ENCODE measurements at regions not wholly inside any gene's neighbourhood (a gene's known extent, or its start where the extent isn't known, plus 50 kb on each side); places are given as distances from the start of the nearest gene placed in this dataset.

DNA sequence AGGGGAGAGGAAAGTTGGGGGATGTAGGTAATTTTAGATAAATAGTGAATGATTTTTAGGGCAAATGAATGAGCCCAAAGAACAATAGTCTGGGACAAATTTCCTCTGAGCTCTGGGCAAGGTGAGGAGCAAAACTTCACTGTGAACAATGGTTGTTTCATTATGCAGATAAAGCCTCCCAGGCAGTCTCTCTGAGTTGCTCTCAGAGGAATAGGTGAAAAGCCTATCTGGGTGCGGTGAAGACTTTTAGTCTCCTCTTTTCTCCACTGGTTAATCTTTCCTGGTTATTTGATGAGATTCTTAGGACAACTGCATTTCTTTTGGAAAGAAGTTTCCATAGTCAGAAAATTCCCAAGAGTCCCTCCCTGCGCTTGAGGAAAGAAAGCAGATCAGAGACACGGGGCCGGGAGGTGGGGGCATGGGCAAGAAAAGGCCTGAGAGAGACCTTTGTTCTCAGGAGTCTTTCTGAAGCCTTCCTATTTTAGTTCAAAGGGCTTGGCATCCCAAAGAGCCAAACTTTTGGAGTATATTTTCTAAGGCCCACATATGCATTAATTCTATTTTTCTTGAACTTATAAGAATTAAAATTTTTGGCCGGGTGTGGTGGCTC lies 353.6 kb upstream of the SLCO3A1 start:
- in situ Hi-C loops (cut with MboI) (no loop called here), intact Hi-C loops (cut with micrococcal nuclease; ENCODE audit: unreplicated experiment) (no loop called here)
- H3K9ac ChIP-seq (ENCODE audit: control insufficient read depth, insufficient read depth, low read length) = no peak overlapping the region
- WGBS (ENCODE audit: insufficient coverage, insufficient replicate concordance, low lambda C conversion rate, missing lambda C conversion rate) = 16% methylated on average over 5 of the region's 5 CpGs
- H3K27ac ChIP-seq (ENCODE audit: control insufficient read depth, insufficient read depth) = no peak overlapping the region
- ATAC-seq (no peak), DNase-seq (ENCODE audit: low read depth, low spot score) (no peak), FAIRE-seq (no peak)
- H3K9me3 ChIP-seq (replicated peaks; ENCODE audit: control insufficient read depth, insufficient read depth, low read length) = no peaks in the 10 kb centered on the region
- no peak overlapping the region for H3K4me2 ChIP-seq (ENCODE audit: control insufficient read depth, insufficient read depth)
- H3K4me3 ChIP-seq = no peak overlapping the region
- RAD21 ChIA-PET (ENCODE audit: unreplicated experiment) = no interaction called here
- H3K4me1 ChIP-seq (ENCODE audit: control insufficient read depth, insufficient read depth, low read length) = no peaks in the 10 kb centered on the region
- SMC1A ChIA-PET (ENCODE audit: uncharacterized antibody, unreplicated experiment) = no interaction called here
- H3K36me3 ChIP-seq (ENCODE audit: control insufficient read depth in 2 of 2, insufficient read depth in 2 of 2, low read length in 1 of 2) = no peaks in the 10 kb centered on the region
- H4K20me1 ChIP-seq (ENCODE audit: control insufficient read depth, insufficient read depth) = no peaks in the 10 kb centered on the region
- TF ChIP-seq TCF12 (IDR thresholded peaks at IDR 0.05; ENCODE audit: low read depth, low read length) = no peak
- TF ChIP-seq TCF7 (IDR thresholded peaks at IDR 0.05; ENCODE audit: borderline replicate concordance) = no peak
- no peak for TF ChIP-seq RB1 (IDR thresholded peaks at IDR 0.05; ENCODE audit: borderline replicate concordance)
- TF ChIP-seq, protein P1, sequence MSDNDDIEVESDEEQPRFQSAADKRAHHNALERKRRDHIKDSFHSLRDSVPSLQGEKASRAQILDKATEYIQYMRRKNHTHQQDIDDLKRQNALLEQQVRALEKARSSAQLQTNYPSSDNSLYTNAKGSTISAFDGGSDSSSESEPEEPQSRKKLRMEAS (IDR thresholded peaks at IDR 0.05; ENCODE audit: low read depth, low read length) = no peak
- H2AFZ ChIP-seq (ENCODE audit: control insufficient read depth, low read depth, low read length) = no peak overlapping the region
- CTCF ChIA-PET = no interaction called here
- POLR2A ChIA-PET = interaction anchor here (0.6 kb wide), 1 partner anchor 14 kb away, joined by 3 read pairs; no protein-coding TSS in a partner anchor
- no TSS peak for BruUV-seq (replicated peaks)
- no peaks in the 10 kb centered on the region for H3K79me2 ChIP-seq (ENCODE audit: control insufficient read depth, insufficient read depth, low read length)
- H3K27me3 ChIP-seq (replicated peaks in 1 of 2; ENCODE audit: control insufficient read depth in 2 of 2, insufficient read depth in 2 of 2, low read length in 1 of 2) = no peaks in the 10 kb centered on the region; a peak in 1 of 4 replicates

DNA sequence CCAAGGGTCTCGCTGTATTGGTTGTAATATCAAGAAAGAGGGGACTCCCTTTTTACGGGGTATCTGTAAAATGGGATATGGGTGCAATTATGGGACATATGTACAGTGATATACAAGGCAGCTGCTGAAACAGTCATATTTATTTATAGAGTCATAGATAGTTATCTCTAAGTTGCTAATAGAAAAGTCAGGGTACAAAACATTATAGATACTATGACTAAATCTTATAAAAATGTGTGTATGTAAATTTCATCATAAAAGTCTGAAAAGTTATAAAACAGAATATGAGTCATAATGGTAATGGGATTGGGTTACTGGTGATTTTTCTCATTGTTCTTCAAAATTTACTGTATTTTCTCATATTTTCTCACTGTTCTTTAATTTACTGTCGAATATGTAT lies 344.9 kb upstream of the SLCO3A1 start:
- in situ Hi-C loops (cut with MboI) (no loop called here), intact Hi-C loops (cut with micrococcal nuclease; ENCODE audit: unreplicated experiment) (no loop called here)
- ChIA-PET SMC1A (ENCODE audit: uncharacterized antibody, unreplicated experiment) (no interaction called here), RAD21 (ENCODE audit: unreplicated experiment) (no interaction called here), POLR2A (no interaction called here), CTCF (no interaction called here)
- no peak overlapping the region for H3K27ac ChIP-seq (ENCODE audit: control insufficient read depth, insufficient read depth)
- no peaks in the 10 kb centered on the region for H3K4me1 ChIP-seq (ENCODE audit: control insufficient read depth, insufficient read depth, low read length)
- DNase-seq (ENCODE audit: low read depth, low spot score) = no peak
- H3K36me3 ChIP-seq (ENCODE audit: control insufficient read depth in 2 of 2, insufficient read depth in 2 of 2, low read length in 1 of 2) = no peaks in the 10 kb centered on the region
- no peak overlapping the region for H3K4me3 ChIP-seq
- H2AFZ ChIP-seq (ENCODE audit: control insufficient read depth, low read depth, low read length) = no peak overlapping the region
- FAIRE-seq = no peak
- H3K9ac ChIP-seq (ENCODE audit: control insufficient read depth, insufficient read depth, low read length) = no peak overlapping the region
- H3K79me2 ChIP-seq (ENCODE audit: control insufficient read depth, insufficient read depth, low read length) = no peaks in the 10 kb centered on the region
- no peak overlapping the region for H3K4me2 ChIP-seq (ENCODE audit: control insufficient read depth, insufficient read depth)
- H4K20me1 ChIP-seq (ENCODE audit: control insufficient read depth, insufficient read depth) = no peaks in the 10 kb centered on the region
- ATAC-seq = no peak
- no TSS peak for BruUV-seq (replicated peaks)
- H3K27me3 ChIP-seq (replicated peaks in 1 of 2; ENCODE audit: control insufficient read depth in 2 of 2, insufficient read depth in 2 of 2, low read length in 1 of 2) = no peaks in the 10 kb centered on the region; a peak in 2 of 4 replicates
- 7% methylated on average over 3 of the region's 3 CpGs for WGBS (ENCODE audit: insufficient coverage, insufficient replicate concordance, low lambda C conversion rate, missing lambda C conversion rate)
- H3K9me3 ChIP-seq (replicated peaks; ENCODE audit: control insufficient read depth, insufficient read depth, low read length) = no peaks in the 10 kb centered on the region
- no peak for TF ChIP-seq RAD51 (IDR thresholded peaks at IDR 0.05)
- no peak for TF ChIP-seq MEF2A (IDR thresholded peaks at IDR 0.05; ENCODE audit: insufficient read depth, low read depth, low read length)
- TF ChIP-seq, protein P2, sequence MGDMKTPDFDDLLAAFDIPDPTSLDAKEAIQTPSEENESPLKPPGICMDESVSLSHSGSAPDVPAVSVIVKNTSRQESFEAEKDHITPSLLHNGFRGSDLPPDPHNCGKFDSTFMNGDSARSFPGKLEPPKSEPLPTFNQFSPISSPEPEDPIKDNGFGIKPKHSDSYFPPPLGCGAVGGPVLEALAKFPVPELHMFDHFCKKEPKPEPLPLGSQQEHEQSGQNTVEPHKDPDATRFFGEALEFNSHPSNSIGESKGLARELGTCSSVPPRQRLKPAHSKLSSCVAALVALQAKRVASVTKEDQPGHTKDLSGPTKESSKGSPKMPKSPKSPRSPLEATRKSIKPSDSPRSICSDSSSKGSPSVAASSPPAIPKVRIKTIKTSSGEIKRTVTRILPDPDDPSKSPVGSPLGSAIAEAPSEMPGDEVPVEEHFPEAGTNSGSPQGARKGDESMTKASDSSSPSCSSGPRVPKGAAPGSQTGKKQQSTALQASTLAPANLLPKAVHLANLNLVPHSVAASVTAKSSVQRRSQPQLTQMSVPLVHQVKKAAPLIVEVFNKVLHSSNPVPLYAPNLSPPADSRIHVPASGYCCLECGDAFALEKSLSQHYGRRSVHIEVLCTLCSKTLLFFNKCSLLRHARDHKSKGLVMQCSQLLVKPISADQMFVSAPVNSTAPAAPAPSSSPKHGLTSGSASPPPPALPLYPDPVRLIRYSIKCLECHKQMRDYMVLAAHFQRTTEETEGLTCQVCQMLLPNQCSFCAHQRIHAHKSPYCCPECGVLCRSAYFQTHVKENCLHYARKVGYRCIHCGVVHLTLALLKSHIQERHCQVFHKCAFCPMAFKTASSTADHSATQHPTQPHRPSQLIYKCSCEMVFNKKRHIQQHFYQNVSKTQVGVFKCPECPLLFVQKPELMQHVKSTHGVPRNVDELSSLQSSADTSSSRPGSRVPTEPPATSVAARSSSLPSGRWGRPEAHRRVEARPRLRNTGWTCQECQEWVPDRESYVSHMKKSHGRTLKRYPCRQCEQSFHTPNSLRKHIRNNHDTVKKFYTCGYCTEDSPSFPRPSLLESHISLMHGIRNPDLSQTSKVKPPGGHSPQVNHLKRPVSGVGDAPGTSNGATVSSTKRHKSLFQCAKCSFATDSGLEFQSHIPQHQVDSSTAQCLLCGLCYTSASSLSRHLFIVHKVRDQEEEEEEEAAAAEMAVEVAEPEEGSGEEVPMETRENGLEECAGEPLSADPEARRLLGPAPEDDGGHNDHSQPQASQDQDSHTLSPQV (IDR thresholded peaks at IDR 0.05) = no peak
- TF ChIP-seq, protein P3, sequence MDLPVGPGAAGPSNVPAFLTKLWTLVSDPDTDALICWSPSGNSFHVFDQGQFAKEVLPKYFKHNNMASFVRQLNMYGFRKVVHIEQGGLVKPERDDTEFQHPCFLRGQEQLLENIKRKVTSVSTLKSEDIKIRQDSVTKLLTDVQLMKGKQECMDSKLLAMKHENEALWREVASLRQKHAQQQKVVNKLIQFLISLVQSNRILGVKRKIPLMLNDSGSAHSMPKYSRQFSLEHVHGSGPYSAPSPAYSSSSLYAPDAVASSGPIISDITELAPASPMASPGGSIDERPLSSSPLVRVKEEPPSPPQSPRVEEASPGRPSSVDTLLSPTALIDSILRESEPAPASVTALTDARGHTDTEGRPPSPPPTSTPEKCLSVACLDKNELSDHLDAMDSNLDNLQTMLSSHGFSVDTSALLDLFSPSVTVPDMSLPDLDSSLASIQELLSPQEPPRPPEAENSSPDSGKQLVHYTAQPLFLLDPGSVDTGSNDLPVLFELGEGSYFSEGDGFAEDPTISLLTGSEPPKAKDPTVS (IDR thresholded peaks at IDR 0.05; ENCODE audit: low read depth, low read length) = no peak
- no peak for TF ChIP-seq NR2C1 (IDR thresholded peaks at IDR 0.05)
- no peak for TF ChIP-seq ZNF384 (IDR thresholded peaks at IDR 0.05; ENCODE audit: borderline replicate concordance, low read depth, low read length)
- TF ChIP-seq MEF2B (IDR thresholded peaks at IDR 0.05; ENCODE audit: partially characterized antibody, poor library complexity, severe bottlenecking) = no peak
- no peak for TF ChIP-seq POLR2AphosphoS2 (IDR thresholded peaks at IDR 0.05; ENCODE audit: low read depth, low read length)
- TF ChIP-seq JUND (IDR thresholded peaks at IDR 0.05; ENCODE audit: low read depth, low read length) = no peak
